ENCODE measurements at regions not wholly inside any gene's neighbourhood (a gene's known extent, or its start where the extent isn't known, plus 50 kb on each side); places are given as distances from the start of the nearest gene placed in this dataset.

- Histone ChIP-seq H3K27ac (ENCODE audit: control insufficient read depth, insufficient read depth, low read length) (no peak overlapping the region), H3K79me2 (ENCODE audit: control insufficient read depth, insufficient read depth, low read length) (no peaks in the 10 kb centered on the region), H3K4me3 (ENCODE audit: control insufficient read depth in 2 of 3, extremely low read depth in 1 of 3, insufficient read depth in 2 of 3, low read depth in 1 of 3, low read length in 3 of 3) (no peak overlapping the region), H2AFZ (ENCODE audit: control insufficient read depth, low read length) (no peak overlapping the region), H3K9ac (ENCODE audit: control insufficient read depth, extremely low read depth, insufficient read depth, low read length) (no peak overlapping the region), H4K20me1 (ENCODE audit: control insufficient read depth, extremely low read depth, insufficient read depth, low read length) (no peaks in the 10 kb centered on the region), H3K9me1 (ENCODE audit: control insufficient read depth, extremely low read depth, insufficient read depth, low read length) (no peaks in the 10 kb centered on the region), H3K27me3 (ENCODE audit: control insufficient read depth, extremely low read depth, insufficient read depth, low read length) (no peaks in the 10 kb centered on the region), H3K4me2 (ENCODE audit: control insufficient read depth, extremely low read depth, insufficient read depth, low read depth, low read length) (no peak overlapping the region), H3K4me1 (ENCODE audit: control insufficient read depth, extremely low read depth, insufficient read depth, low read length) (peaks cover 11% of the 10 kb centered on the region), H3K36me3 (ENCODE audit: control insufficient read depth in 2 of 2, extremely low read depth in 1 of 2, insufficient read depth in 2 of 2, low read length in 2 of 2) (no peaks in the 10 kb centered on the region), H3K9me3 (ENCODE audit: control insufficient read depth, low read depth, low read length) (no peaks in the 10 kb centered on the region)
- no peak for DNase-seq (ENCODE audit: low read depth, low spot score)
- no peak for TF ChIP-seq EZH2 (IDR thresholded peaks at IDR 0.05; ENCODE audit: low read length)
- TF ChIP-seq, protein P1, sequence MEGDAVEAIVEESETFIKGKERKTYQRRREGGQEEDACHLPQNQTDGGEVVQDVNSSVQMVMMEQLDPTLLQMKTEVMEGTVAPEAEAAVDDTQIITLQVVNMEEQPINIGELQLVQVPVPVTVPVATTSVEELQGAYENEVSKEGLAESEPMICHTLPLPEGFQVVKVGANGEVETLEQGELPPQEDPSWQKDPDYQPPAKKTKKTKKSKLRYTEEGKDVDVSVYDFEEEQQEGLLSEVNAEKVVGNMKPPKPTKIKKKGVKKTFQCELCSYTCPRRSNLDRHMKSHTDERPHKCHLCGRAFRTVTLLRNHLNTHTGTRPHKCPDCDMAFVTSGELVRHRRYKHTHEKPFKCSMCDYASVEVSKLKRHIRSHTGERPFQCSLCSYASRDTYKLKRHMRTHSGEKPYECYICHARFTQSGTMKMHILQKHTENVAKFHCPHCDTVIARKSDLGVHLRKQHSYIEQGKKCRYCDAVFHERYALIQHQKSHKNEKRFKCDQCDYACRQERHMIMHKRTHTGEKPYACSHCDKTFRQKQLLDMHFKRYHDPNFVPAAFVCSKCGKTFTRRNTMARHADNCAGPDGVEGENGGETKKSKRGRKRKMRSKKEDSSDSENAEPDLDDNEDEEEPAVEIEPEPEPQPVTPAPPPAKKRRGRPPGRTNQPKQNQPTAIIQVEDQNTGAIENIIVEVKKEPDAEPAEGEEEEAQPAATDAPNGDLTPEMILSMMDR (optimal IDR thresholded peaks at IDR 0.05 in 1 of 3, IDR thresholded peaks at IDR 0.05 in 1 of 3, conservative IDR thresholded peaks at IDR 0.05 in 1 of 3; ENCODE audit: extremely low read depth in 1 of 3, insufficient read depth in 2 of 3, low read length in 3 of 3), result no peak
- dilution Hi-C loops (cut with MboI; ENCODE audit: extremely low pct_ligation_motif_present, low sequenced_read_pairs), result no loop called here
- no peak for FAIRE-seq
Observed at GRCh38 chr12:60391051-60391450, 795.2 kb downstream of the SLC16A7 start.

GRCh38 chr12:60391791-60392190 lies 796.0 kb downstream of the SLC16A7 start:
- H3K4me2 ChIP-seq (ENCODE audit: control insufficient read depth, extremely low read depth, insufficient read depth, low read depth, low read length), result no peak overlapping the region
- no peak overlapping the region for H3K9ac ChIP-seq (ENCODE audit: control insufficient read depth, extremely low read depth, insufficient read depth, low read length)
- no peaks in the 10 kb centered on the region for H3K27me3 ChIP-seq (ENCODE audit: control insufficient read depth, extremely low read depth, insufficient read depth, low read length)
- dilution Hi-C loops (cut with MboI; ENCODE audit: extremely low pct_ligation_motif_present, low sequenced_read_pairs), result no loop called here
- no peak overlapping the region for H3K4me3 ChIP-seq (ENCODE audit: control insufficient read depth in 2 of 3, extremely low read depth in 1 of 3, insufficient read depth in 2 of 3, low read depth in 1 of 3, low read length in 3 of 3)
- no peaks in the 10 kb centered on the region for H4K20me1 ChIP-seq (ENCODE audit: control insufficient read depth, extremely low read depth, insufficient read depth, low read length)
- no peak overlapping the region for H2AFZ ChIP-seq (ENCODE audit: control insufficient read depth, low read length)
- H3K79me2 ChIP-seq (ENCODE audit: control insufficient read depth, insufficient read depth, low read length), result no peaks in the 10 kb centered on the region
- DNase-seq (ENCODE audit: low read depth, low spot score), result no peak
- H3K36me3 ChIP-seq (ENCODE audit: control insufficient read depth in 2 of 2, extremely low read depth in 1 of 2, insufficient read depth in 2 of 2, low read length in 2 of 2), result no peaks in the 10 kb centered on the region
- no peaks in the 10 kb centered on the region for H3K9me1 ChIP-seq (ENCODE audit: control insufficient read depth, extremely low read depth, insufficient read depth, low read length)
- no peak for FAIRE-seq
- no peak overlapping the region for H3K27ac ChIP-seq (ENCODE audit: control insufficient read depth, insufficient read depth, low read length)
- peaks cover 11% of the 10 kb centered on the region for H3K4me1 ChIP-seq (ENCODE audit: control insufficient read depth, extremely low read depth, insufficient read depth, low read length)
- H3K9me3 ChIP-seq (ENCODE audit: control insufficient read depth, low read depth, low read length), result no peaks in the 10 kb centered on the region
- no peak for TF ChIP-seq EZH2 (IDR thresholded peaks at IDR 0.05; ENCODE audit: low read length)
- TF ChIP-seq, protein P1 (optimal IDR thresholded peaks at IDR 0.05 in 1 of 3, IDR thresholded peaks at IDR 0.05 in 1 of 3, conservative IDR thresholded peaks at IDR 0.05 in 1 of 3; ENCODE audit: extremely low read depth in 1 of 3, insufficient read depth in 2 of 3, low read length in 3 of 3), result no peak
